Epithelial cell of proximal tubule (primary cell): ENCODE measurements at regions not wholly inside any gene's neighbourhood (a gene's known extent, or its start where the extent isn't known, plus 50 kb on each side); places are given as distances from the start of the nearest gene placed in this dataset.

Experiments
- DNase-seq: peaks from one replicate; pipeline ENCODE4 v3.0.0-alpha.2; 2011; ENCODE audit warnings: low read depth
- H3K4me3 ChIP-seq: 2 replicates; pipeline ENCODE4 v1.5.1; 2011; ENCODE audit warnings: low read depth, mild to moderate bottlenecking, low read length
- CTCF ChIP-seq: conservative IDR thresholded peaks from 2 replicates; pipeline ENCODE4 v1.5.1; 2012; ENCODE audit warnings: low read depth, mild to moderate bottlenecking, low read length

GRCh38 chr1:22344329-22344630 is 107.4 kb upstream of the ZBTB40 start:
- H3K4me3 ChIP-seq: no peak overlapping the region
- no peak for DNase-seq
- TF ChIP-seq CTCF: no peak

GRCh38 chr1:22344851-22345560 is 106.6 kb upstream of the ZBTB40 start:
- no peak for DNase-seq
- TF ChIP-seq CTCF: no peak
- no peak overlapping the region for H3K4me3 ChIP-seq

GRCh38 chr1:22347854-22348760 is 103.5 kb upstream of the ZBTB40 start:
- no peak for DNase-seq
- no peak for TF ChIP-seq CTCF
- H3K4me3 ChIP-seq: no peak overlapping the region

- H3K4me3 ChIP-seq: no peak overlapping the region
- no peak for TF ChIP-seq CTCF
- DNase-seq: no peak
These were observed 102.1 kb upstream of the ZBTB40 start for GRCh38 chr1:22349362-22350043.

- no peak for DNase-seq
- TF ChIP-seq CTCF: no peak
These were observed 101.3 kb upstream of the ZBTB40 start for GRCh38 chr1:22350171-22350923.

GRCh38 chr1:22350924-22351767 is 100.5 kb upstream of the ZBTB40 start:
- no peak for TF ChIP-seq CTCF
- H3K4me3 ChIP-seq: no peak overlapping the region
- DNase-seq: no peak

More at GRCh38 chr1:22350171-22350923, 101.3 kb upstream of the ZBTB40 start:
- H3K4me3 ChIP-seq: no peak overlapping the region
